Neural cell (in vitro differentiated cells): ENCODE measurements at regions not wholly inside any gene's neighbourhood (a gene's known extent, or its start where the extent isn't known, plus 50 kb on each side); places are given as distances from the start of the nearest gene placed in this dataset.
"Not testable (repeated sequence)": the region's sequence is repeated elsewhere in the genome, so short reads cannot be mapped to it uniquely, and the experiment has no call there.

Source experiments
- H2AFZ ChIP-seq: fragments of 200-600, 300-800 bp; sonication (generic), shearing (Covaris generic); 2 replicates; pipeline ENCODE4 v1.6.0; 2014; ENCODE audit warnings: low read depth, mild to moderate bottlenecking, antibody characterized with exemption, low read length, moderate library complexity
- H3F3A ChIP-seq: fragments of 200-600 bp; shearing (Covaris generic); 2 replicates; pipeline ENCODE4 v1.6.1; 2016; ENCODE audit warnings: mild to moderate bottlenecking, moderate library complexity, mixed read lengths, antibody characterized with exemption, low read length; ENCODE audit not compliant: insufficient read depth, poor library complexity, severe bottlenecking
- H3K27ac ChIP-seq: fragments of 200-600, 300-800 bp; sonication (generic), shearing (Covaris generic); 2 replicates; pipeline ENCODE4 v1.5.1; 2014; ENCODE audit warnings: mild to moderate bottlenecking, low read length, moderate library complexity
- H3K27me3 ChIP-seq: fragments of 300-800, 200-600 bp; sonication (generic), shearing (Covaris generic); 2 replicates; pipeline ENCODE4 v1.6.0; 2014; ENCODE audit warnings: mild to moderate bottlenecking, low read depth, low read length, moderate library complexity; ENCODE audit not compliant: insufficient read depth
- H3K36me3 ChIP-seq: fragments of 300-800, 200-600 bp; sonication (generic), shearing (Covaris generic); 2 replicates; pipeline ENCODE4 v1.5.1; 2014; ENCODE audit warnings: mild to moderate bottlenecking, antibody characterized with exemption, low read length, moderate library complexity; ENCODE audit not compliant: insufficient read depth
- H3K4me2 ChIP-seq: fragments of 300-800, 200-600 bp; sonication (generic), shearing (Covaris generic); 2 replicates; pipeline ENCODE4 v1.6.0; 2014; ENCODE audit warnings: mild to moderate bottlenecking, low read length
- H3K4me3 ChIP-seq: fragments of 300-800, 200-600 bp; sonication (generic), shearing (Covaris generic); 2 replicates; pipeline ENCODE4 v1.5.1; 2014; ENCODE audit warnings: mild to moderate bottlenecking, low read length, moderate library complexity
- H3K79me2 ChIP-seq: fragments of 200-600 bp; shearing (Covaris generic); replicated peaks from 2 replicates; pipeline ENCODE4 v1.6.0; 2014; ENCODE audit warnings: mild to moderate bottlenecking, low read length, moderate library complexity; ENCODE audit not compliant: insufficient read depth
- H3K9ac ChIP-seq: fragments of 300-800, 200-600 bp; sonication (generic), shearing (Covaris generic); 2 replicates; pipeline ENCODE4 v1.6.1; 2016; ENCODE audit warnings: mild to moderate bottlenecking, low read length, mixed read lengths
- H3K9me2 ChIP-seq: fragments of 200-600 bp; shearing (Covaris generic); 2 replicates; pipeline ENCODE4 v1.6.1; 2016; ENCODE audit warnings: mild to moderate bottlenecking, low read length, mixed read lengths; ENCODE audit not compliant: insufficient read depth
- H3K9me3 ChIP-seq: fragments of 200-600, 300-800 bp; sonication (generic), shearing (Covaris generic); 2 replicates; pipeline ENCODE4 v1.6.1; 2016; ENCODE audit warnings: mild to moderate bottlenecking, mixed run types, low read length, moderate library complexity, mixed read lengths
- H4K20me1 ChIP-seq: fragments of 200-600 bp; shearing (Covaris generic); 2 replicates; pipeline ENCODE4 v1.6.1; 2016; ENCODE audit warnings: mild to moderate bottlenecking, mixed run types; ENCODE audit not compliant: insufficient read depth

DNA sequence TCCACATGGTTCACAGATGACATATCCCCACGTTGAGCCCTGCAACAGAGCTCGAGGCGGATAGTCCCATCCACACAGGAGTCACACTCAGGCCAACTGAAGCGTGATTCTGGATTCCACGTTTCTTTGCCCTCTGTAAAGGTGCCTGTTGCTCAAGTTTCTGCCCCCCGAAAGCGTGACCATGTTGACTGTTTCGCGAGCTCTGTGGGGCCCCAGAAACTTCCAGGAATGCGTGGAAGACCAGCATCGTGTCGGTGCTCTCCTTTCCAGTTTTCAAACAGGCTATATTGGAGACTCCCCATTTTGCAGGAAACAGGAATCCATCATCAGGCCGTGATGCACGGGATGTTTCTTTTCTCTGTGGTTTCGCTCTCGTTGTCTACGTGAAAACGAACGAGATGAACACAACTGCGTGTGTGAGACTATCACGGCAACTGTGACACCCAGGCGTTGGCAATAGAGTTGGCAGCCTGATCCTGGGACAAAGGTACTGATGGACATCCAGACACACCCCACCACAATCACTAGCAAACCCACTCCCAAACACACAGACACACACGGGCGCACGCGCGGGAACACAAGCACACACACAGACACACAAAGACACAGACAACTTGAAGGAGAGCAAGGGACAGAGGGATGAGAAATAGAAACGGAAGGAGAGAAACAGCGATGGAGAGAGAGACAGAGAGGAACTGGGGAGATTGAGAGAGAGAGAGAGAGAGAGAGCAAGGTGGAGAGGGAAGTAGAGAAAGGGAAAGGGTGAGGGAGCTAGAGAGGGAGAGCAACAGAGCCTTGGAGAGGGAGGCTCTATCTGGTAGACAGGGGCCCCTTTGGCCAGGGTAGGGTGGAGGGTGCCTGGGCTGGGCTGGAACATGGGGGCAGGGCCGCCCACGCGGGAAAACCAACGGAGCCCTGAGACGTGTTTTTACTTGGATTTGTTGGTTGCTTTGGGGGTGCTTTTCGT, 1609.3 kb downstream of the SPATA31A7 start:
- H3K9me3 ChIP-seq, H3F3A ChIP-seq, H3K27ac ChIP-seq, H3K4me3 ChIP-seq, H4K20me1 ChIP-seq, H3K36me3 ChIP-seq, H3K79me2 ChIP-seq, H3K4me2 ChIP-seq, H2AFZ ChIP-seq, H3K9me2 ChIP-seq, H3K9ac ChIP-seq: not testable (repeated sequence)
- peaks cover 54% of the 10 kb centered on the region for H3K27me3 ChIP-seq

DNA sequence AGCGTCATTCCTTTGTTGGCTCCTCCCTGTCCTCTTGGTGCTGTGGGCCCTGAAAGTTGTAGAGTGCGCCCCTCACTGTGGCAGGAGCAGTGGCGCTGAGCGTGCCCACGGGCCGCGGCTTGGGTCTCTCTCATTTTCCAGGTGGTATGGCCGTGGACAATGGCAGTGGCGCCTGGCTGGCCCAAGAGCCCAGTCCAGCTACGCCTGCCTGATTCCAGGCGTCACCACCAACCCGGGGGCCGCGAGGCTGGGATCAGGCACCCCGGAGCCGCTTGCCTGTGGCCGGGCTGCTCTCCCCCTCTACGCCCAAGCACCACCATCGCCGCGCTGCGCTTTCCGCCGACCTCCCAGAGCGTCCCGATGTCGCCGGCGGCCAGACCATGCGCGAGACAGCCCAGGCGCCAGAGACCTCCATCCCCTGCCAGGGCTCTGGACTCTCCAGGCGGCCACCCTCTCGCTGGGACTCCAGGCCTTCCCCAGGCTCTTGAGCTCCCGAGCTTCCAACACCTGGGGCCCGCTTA, 1610.1 kb downstream of the SPATA31A7 start:
- not testable (repeated sequence) for H3K36me3 ChIP-seq, H3K27ac ChIP-seq, H3K4me3 ChIP-seq, H3K79me2 ChIP-seq, H3K4me2 ChIP-seq, H3K9ac ChIP-seq, H3K9me2 ChIP-seq, H4K20me1 ChIP-seq, H3F3A ChIP-seq, H2AFZ ChIP-seq
- Histone ChIP-seq H3K27me3 (peaks cover 59% of the 10 kb centered on the region), H3K9me3 (peaks cover 12% of the 10 kb centered on the region)

DNA sequence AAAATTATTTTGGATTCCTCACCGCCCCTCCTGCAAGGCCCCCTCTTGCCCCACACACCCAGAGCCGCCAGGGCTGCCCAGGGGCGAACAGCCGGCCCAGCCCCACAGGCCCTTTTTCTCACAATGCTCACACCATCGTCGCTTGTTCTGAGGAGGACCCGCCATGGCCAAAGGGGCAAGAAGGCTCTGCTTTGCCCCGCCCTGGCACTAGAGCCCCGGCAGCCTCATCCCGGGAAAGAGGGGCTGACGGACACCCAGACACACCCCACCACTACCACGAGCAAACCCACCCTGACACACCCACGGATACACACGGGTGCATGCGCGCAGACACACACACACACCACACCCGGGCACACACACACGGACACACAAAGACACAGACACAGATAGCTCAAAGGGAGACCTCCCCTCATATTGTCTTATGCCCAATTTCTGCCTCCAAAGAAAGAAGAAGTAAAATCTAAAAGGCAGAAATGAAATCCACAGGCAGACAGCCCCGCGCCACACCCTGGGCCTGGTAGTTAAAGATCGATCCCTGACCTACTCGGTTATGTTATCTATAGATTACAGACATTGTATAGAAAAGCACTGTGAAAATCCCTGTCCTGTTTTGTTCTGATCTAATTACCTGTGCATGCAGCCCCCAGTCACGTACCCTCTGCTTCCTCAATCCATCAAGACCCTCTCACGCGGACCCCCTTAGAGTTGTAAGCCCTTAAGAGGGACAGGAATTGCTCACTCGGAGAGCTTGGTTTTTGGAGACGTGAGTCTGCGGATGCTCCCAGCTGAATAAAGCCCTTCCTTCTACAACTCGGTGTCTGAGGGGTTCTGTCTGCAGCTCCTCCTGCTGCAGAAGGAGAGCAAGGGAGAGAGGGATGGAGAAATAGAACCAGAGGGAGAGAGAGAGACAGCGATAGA, 1610.9 kb downstream of the SPATA31A7 start:
- not testable (repeated sequence) for H3K27ac ChIP-seq, H2AFZ ChIP-seq, H3K9me2 ChIP-seq, H3K36me3 ChIP-seq, H3K4me2 ChIP-seq, H3K9ac ChIP-seq, H3K79me2 ChIP-seq, H3K4me3 ChIP-seq, H4K20me1 ChIP-seq, H3F3A ChIP-seq
- Histone ChIP-seq H3K27me3 (peaks cover 64% of the 10 kb centered on the region), H3K9me3 (peaks cover 12% of the 10 kb centered on the region)

DNA sequence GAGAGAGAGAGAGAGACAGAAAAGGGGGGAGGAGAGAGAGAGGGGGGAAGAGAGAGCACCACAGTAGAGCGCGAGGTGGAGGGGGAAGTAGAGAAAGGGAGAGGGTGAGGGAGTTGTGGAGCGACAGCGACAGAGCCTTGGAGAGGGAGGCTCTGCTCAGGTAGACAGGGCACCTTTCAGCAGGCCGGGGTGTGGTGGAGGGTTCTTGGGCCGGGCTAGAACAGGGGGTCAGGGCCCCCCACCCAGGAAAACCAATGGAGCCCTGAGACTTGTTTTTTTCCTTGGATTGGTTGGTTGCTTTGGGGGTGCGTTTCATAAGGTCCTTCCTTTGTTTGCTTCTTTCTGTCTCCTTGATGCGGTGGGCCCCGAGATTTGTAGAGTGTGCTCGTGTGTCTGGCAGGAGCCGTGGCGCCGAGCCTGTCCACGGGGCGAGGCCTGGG, 1611.6 kb downstream of the SPATA31A7 start:
- H3K27me3 ChIP-seq = peaks cover 69% of the 10 kb centered on the region
- not testable (repeated sequence) for H2AFZ ChIP-seq, H3K9ac ChIP-seq, H3K36me3 ChIP-seq, H3F3A ChIP-seq, H3K4me2 ChIP-seq, H3K79me2 ChIP-seq, H3K27ac ChIP-seq, H4K20me1 ChIP-seq, H3K9me2 ChIP-seq, H3K4me3 ChIP-seq
- H3K9me3 ChIP-seq = peaks cover 12% of the 10 kb centered on the region

DNA sequence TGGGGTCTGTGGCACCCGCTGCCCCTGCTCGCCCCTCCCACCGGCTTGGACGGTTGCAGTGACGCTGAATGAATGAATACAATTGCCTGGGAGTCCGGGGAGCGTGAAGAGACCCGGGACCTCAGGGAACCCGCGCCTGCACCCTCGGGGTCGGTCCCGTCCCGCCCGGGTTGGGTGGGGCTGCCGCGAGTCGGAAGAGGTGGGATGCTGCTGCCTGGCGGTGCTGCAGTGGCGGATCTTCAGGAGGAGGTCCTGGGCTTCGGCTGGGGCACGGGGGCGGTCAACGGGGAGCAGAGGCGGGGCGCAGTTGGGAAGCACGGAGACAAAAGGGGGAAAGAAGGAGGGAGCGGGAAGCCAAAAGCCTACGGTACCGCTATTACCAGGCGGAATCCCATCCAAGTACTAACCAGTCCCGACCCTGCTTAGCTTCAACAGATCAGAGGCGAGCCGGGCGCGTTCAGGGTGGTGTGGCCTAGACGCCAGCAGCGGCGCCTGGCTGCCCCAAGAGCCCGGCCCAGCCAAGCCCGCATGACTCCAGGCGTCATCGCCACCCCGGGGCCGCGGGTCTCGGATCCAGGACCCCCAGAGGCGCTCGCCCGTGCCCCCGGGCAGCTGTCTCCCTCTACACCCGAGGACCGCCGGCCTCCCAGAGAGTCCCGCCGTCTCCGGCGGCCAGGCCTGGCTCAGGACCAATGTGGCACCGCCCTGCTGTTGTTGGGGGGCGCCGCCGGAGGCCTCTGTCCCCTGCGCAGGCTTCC, 1612.3 kb downstream of the SPATA31A7 start:
- not testable (repeated sequence) for H3K79me2 ChIP-seq, H3F3A ChIP-seq, H2AFZ ChIP-seq, H3K9me2 ChIP-seq, H3K27ac ChIP-seq, H3K36me3 ChIP-seq, H3K4me2 ChIP-seq, H3K9ac ChIP-seq, H4K20me1 ChIP-seq
- Histone ChIP-seq H3K4me3 (peak overlapping the region; percentile 55), H3K9me3 (peaks cover 12% of the 10 kb centered on the region), H3K27me3 (peaks cover 69% of the 10 kb centered on the region)

DNA sequence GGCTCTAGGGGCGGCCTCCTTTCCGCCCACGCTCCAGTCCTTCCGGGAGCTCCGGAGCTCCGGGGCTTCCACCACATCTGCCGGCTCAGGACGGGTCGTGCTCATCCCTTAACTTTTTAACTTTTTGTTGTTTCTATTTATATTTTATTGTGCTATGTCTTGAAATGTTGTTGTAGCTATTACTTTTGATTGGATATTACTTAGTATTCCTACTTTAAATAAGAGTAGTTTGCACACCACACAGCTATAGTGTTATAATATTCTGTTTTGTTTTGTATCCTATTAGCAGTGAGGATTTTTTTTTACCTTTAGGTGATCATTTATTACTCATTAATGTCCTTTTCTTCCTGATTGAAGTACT, 1612.9 kb downstream of the SPATA31A7 start:
- H3K9ac ChIP-seq, H4K20me1 ChIP-seq, H3F3A ChIP-seq, H3K36me3 ChIP-seq, H3K79me2 ChIP-seq, H3K9me2 ChIP-seq, H3K27ac ChIP-seq, H3K4me2 ChIP-seq, H2AFZ ChIP-seq: not testable (repeated sequence)
- Histone ChIP-seq H3K27me3 (peaks cover 69% of the 10 kb centered on the region), H3K9me3 (peaks cover 12% of the 10 kb centered on the region), H3K4me3 (peak overlapping the region; percentile 55)

DNA sequence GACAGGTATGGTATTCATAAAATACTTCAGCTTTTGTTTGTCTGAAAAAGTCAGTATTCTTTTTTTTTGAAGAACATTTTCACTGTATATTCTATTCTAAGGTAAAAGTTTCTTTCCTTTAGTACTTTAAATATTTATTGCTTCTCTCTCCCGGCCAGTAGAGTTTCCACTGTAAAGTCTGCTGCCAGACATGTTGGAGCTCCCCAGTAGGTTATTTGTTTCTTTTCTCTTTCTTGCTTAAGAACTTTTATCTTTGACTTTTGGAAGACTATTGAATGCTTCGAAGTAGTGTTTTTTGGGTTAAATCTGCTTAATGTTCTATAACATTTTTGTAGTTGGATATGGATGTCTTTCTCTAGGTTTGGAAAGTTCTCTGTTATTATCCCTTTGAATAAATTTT, 1613.3 kb downstream of the SPATA31A7 start:
- not testable (repeated sequence) for H3K9me2 ChIP-seq, H3K27ac ChIP-seq, H3K36me3 ChIP-seq, H2AFZ ChIP-seq, H3K4me2 ChIP-seq, H3K79me2 ChIP-seq, H3K9ac ChIP-seq, H4K20me1 ChIP-seq, H3K4me3 ChIP-seq, H3F3A ChIP-seq
- Histone ChIP-seq H3K27me3 (peaks cover 72% of the 10 kb centered on the region), H3K9me3 (peaks cover 12% of the 10 kb centered on the region)
